ENCODE measurements at regions not wholly inside any gene's neighbourhood (a gene's known extent, or its start where the extent isn't known, plus 50 kb on each side); places are given as distances from the start of the nearest gene placed in this dataset.

DNA sequence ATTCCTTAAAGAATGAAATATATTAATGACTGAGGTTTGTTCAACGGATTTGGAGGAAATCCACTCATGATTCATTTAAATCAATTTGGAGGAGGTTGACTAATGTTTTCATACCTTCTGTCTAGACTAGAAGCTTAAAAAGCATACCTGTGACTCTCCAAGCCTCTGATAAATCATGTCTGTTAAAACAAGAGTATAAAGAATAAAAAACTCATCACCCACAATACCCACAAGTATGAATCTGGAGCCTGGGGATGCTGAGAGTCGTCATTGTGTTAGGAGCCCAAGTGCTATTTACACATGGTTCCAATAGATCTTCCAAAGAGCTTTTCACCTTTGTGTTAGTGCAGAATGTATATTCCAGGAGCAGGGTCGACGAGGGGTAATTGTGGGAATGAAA is 86.8 kb upstream of the ADAMTS20 start:
- no peak for TF ChIP-seq CREB1 (CRISPR knock-in tag; IDR thresholded peaks at IDR 0.05)
- no peak for TF ChIP-seq TEAD1 (CRISPR knock-in tag; IDR thresholded peaks at IDR 0.05)
- TF ChIP-seq, protein P1, sequence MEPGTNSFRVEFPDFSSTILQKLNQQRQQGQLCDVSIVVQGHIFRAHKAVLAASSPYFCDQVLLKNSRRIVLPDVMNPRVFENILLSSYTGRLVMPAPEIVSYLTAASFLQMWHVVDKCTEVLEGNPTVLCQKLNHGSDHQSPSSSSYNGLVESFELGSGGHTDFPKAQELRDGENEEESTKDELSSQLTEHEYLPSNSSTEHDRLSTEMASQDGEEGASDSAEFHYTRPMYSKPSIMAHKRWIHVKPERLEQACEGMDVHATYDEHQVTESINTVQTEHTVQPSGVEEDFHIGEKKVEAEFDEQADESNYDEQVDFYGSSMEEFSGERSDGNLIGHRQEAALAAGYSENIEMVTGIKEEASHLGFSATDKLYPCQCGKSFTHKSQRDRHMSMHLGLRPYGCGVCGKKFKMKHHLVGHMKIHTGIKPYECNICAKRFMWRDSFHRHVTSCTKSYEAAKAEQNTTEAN (CRISPR knock-in tag; IDR thresholded peaks at IDR 0.05) = no peak
- TF ChIP-seq, protein P2, sequence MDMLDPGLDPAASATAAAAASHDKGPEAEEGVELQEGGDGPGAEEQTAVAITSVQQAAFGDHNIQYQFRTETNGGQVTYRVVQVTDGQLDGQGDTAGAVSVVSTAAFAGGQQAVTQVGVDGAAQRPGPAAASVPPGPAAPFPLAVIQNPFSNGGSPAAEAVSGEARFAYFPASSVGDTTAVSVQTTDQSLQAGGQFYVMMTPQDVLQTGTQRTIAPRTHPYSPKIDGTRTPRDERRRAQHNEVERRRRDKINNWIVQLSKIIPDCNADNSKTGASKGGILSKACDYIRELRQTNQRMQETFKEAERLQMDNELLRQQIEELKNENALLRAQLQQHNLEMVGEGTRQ (CRISPR knock-in tag; IDR thresholded peaks at IDR 0.05) = no peak
- TF ChIP-seq, protein P3, sequence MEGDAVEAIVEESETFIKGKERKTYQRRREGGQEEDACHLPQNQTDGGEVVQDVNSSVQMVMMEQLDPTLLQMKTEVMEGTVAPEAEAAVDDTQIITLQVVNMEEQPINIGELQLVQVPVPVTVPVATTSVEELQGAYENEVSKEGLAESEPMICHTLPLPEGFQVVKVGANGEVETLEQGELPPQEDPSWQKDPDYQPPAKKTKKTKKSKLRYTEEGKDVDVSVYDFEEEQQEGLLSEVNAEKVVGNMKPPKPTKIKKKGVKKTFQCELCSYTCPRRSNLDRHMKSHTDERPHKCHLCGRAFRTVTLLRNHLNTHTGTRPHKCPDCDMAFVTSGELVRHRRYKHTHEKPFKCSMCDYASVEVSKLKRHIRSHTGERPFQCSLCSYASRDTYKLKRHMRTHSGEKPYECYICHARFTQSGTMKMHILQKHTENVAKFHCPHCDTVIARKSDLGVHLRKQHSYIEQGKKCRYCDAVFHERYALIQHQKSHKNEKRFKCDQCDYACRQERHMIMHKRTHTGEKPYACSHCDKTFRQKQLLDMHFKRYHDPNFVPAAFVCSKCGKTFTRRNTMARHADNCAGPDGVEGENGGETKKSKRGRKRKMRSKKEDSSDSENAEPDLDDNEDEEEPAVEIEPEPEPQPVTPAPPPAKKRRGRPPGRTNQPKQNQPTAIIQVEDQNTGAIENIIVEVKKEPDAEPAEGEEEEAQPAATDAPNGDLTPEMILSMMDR (IDR thresholded peaks at IDR 0.05) = no peak
- TF ChIP-seq, protein P4, sequence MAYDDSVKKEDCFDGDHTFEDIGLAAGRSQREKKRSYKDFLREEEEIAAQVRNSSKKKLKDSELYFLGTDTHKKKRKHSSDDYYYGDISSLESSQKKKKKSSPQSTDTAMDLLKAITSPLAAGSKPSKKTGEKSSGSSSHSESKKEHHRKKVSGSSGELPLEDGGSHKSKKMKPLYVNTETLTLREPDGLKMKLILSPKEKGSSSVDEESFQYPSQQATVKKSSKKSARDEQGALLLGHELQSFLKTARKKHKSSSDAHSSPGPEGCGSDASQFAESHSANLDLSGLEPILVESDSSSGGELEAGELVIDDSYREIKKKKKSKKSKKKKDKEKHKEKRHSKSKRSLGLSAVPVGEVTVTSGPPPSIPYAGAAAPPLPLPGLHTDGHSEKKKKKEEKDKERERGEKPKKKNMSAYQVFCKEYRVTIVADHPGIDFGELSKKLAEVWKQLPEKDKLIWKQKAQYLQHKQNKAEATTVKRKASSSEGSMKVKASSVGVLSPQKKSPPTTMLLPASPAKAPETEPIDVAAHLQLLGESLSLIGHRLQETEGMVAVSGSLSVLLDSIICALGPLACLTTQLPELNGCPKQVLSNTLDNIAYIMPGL (CRISPR knock-in tag; IDR thresholded peaks at IDR 0.05) = no peak
- TF ChIP-seq, protein P5, sequence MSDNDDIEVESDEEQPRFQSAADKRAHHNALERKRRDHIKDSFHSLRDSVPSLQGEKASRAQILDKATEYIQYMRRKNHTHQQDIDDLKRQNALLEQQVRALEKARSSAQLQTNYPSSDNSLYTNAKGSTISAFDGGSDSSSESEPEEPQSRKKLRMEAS (CRISPR knock-in tag; IDR thresholded peaks at IDR 0.05) = no peak
- TF ChIP-seq, protein P6, sequence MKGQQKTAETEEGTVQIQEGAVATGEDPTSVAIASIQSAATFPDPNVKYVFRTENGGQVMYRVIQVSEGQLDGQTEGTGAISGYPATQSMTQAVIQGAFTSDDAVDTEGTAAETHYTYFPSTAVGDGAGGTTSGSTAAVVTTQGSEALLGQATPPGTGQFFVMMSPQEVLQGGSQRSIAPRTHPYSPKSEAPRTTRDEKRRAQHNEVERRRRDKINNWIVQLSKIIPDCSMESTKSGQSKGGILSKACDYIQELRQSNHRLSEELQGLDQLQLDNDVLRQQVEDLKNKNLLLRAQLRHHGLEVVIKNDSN (CRISPR knock-in tag; IDR thresholded peaks at IDR 0.05) = no peak
